Central memory CD8-positive, alpha-beta T cell (primary cell): ENCODE measurements at regions not wholly inside any gene's neighbourhood (a gene's known extent, or its start where the extent isn't known, plus 50 kb on each side); places are given as distances from the start of the nearest gene placed in this dataset.

ENCODE experiments used
- ATAC-seq: fragments of 150-1000 bp; cut with Tn5 transposase; replicated peaks from 2 replicates; pipeline ENCODE4 v1.10.0; 2022; ENCODE audit warnings: mild to moderate bottlenecking, moderate FRiP score, moderate number of reproducible peaks; ENCODE audit not compliant: poor library complexity, severe bottlenecking; ENCODE audit errors: extremely low read depth
- DNase-seq, 2 donors: peaks; one replicate each; pipeline ENCODE4 v3.0.0; 2021; ENCODE audit warnings: low spot score in 2 of 2
- H3K27ac Mint-ChIP-seq: one replicate; pipeline ENCODE4 v1.8.0; 2022; ENCODE audit warnings: low read depth, mild to moderate bottlenecking, moderate library complexity, mixed read lengths
- H3K27me3 Mint-ChIP-seq: one replicate; pipeline ENCODE4 v1.8.0; 2022; ENCODE audit warnings: mixed read lengths
- H3K36me3 Mint-ChIP-seq: one replicate; pipeline ENCODE4 v1.8.0; 2022; ENCODE audit warnings: mild to moderate bottlenecking, moderate library complexity, mixed read lengths; ENCODE audit not compliant: insufficient read depth
- H3K4me1 Mint-ChIP-seq: one replicate; pipeline ENCODE4 v1.8.0; 2022; ENCODE audit warnings: mixed read lengths
- H3K4me3 Mint-ChIP-seq: one replicate; pipeline ENCODE4 v1.8.0; 2022; ENCODE audit warnings: mild to moderate bottlenecking, moderate library complexity, mixed read lengths
- H3K9me3 Mint-ChIP-seq: one replicate; pipeline ENCODE4 v1.8.0; 2022; ENCODE audit warnings: mixed read lengths

DNA sequence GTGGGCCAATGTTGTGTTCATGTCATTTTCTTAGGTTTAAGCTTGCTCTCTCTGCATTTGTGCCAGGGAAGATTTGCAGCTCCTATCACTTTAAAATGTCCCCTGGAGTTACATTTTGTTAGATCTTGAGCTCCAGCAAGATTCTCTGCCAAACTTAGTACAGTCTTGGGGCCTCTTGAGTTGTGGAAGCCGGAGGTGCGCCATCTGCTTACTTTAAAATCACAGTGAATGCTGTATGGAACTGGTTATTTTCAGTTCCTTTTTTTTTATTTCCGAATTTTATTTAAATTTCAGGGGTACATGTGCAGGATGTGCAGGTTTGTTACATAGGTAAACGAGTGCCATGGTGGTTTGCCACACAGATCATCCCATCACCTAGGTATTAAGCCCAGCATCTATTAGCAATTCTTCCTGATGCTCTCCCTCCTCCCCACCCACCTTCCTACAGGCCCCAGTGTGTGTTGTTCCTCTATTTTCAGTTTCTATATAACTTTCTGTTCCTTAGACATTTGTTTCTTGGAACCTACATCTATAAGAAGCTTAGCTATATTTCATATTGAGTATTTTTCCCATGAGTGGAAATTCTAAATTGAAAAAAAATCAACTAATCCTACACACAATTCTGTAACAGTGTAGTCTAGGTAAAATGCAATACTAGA is 114.4 kb upstream of the CREB5 start:
- Mint-ChIP-seq H3K36me3 (no peaks in the 10 kb centered on the region), H3K9me3 (no peaks in the 10 kb centered on the region), H3K27ac (no peak overlapping the region), H3K27me3 (peaks cover 10% of the 10 kb centered on the region), H3K4me3 (no peak overlapping the region), H3K4me1 (peaks cover 2% of the 10 kb centered on the region)
- ATAC-seq = no peak
- no peak for DNase-seq

DNA sequence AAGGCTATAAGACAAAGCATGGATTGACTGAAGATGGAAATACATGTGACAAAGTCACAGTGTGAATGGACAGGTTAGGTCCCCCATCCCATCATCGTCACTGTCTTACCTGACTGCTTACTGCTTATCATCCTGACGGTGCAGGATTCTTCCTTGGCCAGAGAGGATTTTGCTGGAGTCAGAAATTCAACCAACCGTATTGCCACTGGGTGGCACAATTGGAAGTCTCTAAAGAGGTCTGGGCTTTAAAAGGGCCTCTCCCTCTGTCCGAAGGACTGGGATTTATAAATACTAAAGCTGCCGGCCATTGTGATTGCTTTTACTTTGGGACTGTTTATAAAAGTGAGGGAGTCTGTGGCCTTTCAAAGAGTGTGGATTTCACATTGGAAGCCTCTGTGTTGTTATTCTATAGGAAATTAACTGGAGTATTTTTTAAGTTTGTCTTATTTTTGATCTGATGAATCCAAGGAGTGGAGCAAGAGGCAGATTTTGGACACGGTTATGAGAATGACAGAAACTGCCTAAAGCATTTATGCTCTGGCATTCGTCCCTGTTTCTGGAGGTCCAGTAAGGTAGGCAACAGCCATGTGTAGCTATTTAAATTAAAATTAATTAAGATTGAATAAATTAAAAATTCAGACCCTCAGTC is 113.3 kb upstream of the CREB5 start:
- ATAC-seq = no peak

DNA sequence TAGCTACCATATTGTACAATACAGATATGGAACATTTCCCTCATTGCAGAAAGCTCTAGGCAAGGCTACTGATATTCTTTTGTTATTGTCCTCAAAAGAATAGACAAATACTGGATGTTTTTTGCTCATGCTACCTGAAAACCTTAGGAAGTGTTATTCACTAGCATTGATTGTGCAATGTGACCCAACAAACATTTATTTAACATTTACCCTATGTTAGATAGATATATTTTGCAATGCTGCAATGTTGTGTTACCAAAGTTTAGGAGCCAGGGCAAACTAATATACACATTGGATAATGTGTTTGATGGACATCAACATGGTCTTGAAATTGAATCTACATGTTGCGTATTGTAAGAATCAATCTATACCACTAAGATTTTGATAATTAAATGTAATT is 112.8 kb upstream of the CREB5 start:
- no peak overlapping the region for H3K27ac Mint-ChIP-seq
- no peak for DNase-seq
- H3K36me3 Mint-ChIP-seq = no peaks in the 10 kb centered on the region
- H3K4me1 Mint-ChIP-seq = no peaks in the 10 kb centered on the region
- no peaks in the 10 kb centered on the region for H3K9me3 Mint-ChIP-seq
- peaks cover 1% of the 10 kb centered on the region for H3K27me3 Mint-ChIP-seq
- ATAC-seq = no peak
- no peak overlapping the region for H3K4me3 Mint-ChIP-seq

More for the DNA sequence above, 113.3 kb upstream of the CREB5 start:
- no peak overlapping the region for H3K4me3 Mint-ChIP-seq
- H3K27me3 Mint-ChIP-seq = peaks cover 7% of the 10 kb centered on the region
- no peaks in the 10 kb centered on the region for H3K4me1 Mint-ChIP-seq
- no peak overlapping the region for H3K27ac Mint-ChIP-seq
- no peak for DNase-seq
- H3K36me3 Mint-ChIP-seq = no peaks in the 10 kb centered on the region
- no peaks in the 10 kb centered on the region for H3K9me3 Mint-ChIP-seq

DNA sequence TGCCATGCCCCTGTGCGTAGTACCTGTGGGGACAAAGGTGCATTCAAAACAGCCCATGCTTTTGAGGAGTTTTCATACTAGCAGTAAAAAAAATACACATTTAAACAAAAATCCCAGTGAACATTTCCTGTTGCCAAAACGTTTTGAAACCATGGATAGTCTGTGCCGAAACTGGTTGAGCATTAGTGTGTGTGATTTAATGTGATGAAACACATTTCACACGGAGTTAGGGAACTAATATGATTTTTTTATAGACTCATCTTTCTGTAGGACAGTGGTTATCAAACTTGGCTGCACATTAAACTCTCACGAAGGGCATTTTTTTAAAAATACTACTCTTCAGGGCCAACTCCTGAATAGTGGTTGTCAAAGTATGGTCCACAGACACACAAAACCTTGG is 111.8 kb upstream of the CREB5 start:
- Mint-ChIP-seq H3K9me3 (no peaks in the 10 kb centered on the region), H3K36me3 (no peaks in the 10 kb centered on the region), H3K4me1 (no peaks in the 10 kb centered on the region), H3K4me3 (no peak overlapping the region), H3K27me3 (no peaks in the 10 kb centered on the region), H3K27ac (no peak overlapping the region)
- ATAC-seq = no peak
- DNase-seq = no peak

DNA sequence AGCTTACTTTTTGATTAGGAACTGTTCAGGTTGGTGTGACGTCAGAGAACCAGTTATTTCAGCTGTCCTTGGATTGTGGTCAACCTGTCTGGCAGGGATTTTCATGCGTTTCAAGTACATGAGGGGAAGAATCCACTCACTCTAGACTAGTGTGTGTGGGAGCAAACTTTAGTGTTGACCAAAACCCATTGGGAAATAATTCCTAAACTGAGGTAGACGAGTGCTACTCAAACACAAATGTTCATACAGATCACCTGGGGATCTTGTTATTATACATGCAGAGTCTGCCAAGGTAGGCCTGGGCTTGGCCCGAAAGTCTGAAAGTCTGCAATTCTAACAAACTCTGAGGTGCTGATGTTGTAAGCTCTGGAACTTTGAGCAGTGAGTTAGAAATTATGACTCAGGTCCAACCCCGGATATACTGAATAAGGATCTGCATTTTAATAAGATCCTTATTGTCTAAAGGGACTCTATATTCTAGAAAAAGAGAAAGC is 111.1 kb upstream of the CREB5 start:
- H3K27ac Mint-ChIP-seq = no peak overlapping the region
- ATAC-seq = no peak
- no peaks in the 10 kb centered on the region for H3K27me3 Mint-ChIP-seq
- H3K9me3 Mint-ChIP-seq = no peaks in the 10 kb centered on the region
- no peaks in the 10 kb centered on the region for H3K4me1 Mint-ChIP-seq
- DNase-seq = no peak
- H3K4me3 Mint-ChIP-seq = no peak overlapping the region
- H3K36me3 Mint-ChIP-seq = no peaks in the 10 kb centered on the region

DNA sequence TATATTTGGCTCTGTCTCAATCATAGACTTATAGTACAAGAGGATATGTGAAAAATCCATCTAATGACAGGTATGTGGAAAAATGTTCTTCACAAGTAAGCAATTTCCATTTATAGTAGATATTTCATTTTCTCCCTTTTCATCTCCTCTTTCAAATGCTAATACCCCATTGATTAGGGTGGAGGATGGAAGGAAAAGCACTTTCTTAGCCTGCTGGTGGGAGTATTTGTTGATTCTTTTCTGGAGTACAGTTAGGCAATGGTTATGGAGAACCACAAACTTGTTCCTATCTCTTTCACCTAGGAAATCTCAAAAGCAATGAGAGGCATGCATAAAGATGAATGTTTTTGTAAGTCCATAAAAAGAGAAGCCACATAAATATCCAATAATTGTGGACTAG is 108.0 kb upstream of the CREB5 start:
- DNase-seq = no peak
- no peaks in the 10 kb centered on the region for H3K36me3 Mint-ChIP-seq
- H3K4me3 Mint-ChIP-seq = no peak overlapping the region
- ATAC-seq = no peak
- peaks cover 1% of the 10 kb centered on the region for H3K27me3 Mint-ChIP-seq
- H3K9me3 Mint-ChIP-seq = no peaks in the 10 kb centered on the region
- H3K27ac Mint-ChIP-seq = no peak overlapping the region
- no peaks in the 10 kb centered on the region for H3K4me1 Mint-ChIP-seq

DNA sequence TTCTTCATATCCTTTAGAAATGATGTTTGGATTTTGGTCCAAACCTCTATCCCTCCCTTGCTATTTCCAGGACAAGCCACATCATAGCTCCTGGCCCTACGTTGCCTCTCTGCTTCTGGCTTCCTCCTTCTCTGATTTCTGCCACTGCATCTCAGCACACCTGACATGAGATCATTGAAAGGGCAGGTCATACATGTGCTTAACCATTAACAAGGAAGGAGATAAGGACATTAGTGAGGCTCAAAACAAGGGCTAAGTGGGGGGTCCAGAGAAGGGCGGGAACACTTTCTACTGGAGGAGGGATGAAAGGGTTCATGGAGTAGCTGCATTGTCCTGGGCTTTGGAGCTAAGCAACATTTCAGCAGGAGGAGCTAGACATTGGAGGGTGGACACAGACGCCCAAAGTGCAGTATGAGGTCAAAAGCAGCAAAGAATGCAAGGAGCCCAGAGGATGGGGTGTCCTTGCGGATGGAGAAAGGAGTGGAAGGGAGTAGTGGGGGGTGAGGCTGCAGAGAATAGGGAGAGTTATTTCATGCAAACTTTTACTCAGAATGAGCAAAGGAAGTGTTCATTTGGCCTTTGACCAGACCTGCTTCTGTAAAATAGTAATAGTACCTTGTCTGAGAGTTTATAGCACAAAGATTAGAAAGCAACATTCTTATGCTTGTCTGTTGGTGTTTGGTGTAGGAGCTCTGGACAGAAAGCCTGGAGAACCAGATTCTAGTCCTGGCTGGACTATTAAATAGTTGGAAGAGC is 102.4 kb upstream of the CREB5 start:
- Mint-ChIP-seq H3K27ac (no peak overlapping the region), H3K4me3 (no peak overlapping the region), H3K27me3 (peaks cover 44% of the 10 kb centered on the region), H3K36me3 (no peaks in the 10 kb centered on the region), H3K4me1 (no peaks in the 10 kb centered on the region), H3K9me3 (no peaks in the 10 kb centered on the region)
- ATAC-seq (no peak), DNase-seq (no peak)

DNA sequence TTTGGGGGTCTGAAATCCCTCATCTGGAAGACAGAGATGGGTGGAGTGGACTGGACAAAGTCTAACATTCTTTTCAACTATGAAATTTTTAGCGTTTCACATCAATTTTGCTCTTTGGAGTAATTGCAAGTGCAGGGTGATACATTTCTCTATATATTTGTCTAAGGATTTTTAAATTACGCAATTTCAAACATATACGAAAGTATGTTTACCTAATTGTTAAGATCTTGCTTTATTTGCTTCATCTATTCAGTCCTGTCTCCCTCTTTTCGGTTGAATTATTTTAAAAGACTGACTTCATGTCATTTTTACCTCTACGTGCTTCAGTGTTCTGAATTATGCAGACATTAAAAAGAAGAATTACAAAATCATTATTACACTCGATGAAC is 101.9 kb upstream of the CREB5 start:
- Mint-ChIP-seq H3K27me3 (peaks cover 48% of the 10 kb centered on the region), H3K4me3 (no peak overlapping the region), H3K4me1 (peaks cover 2% of the 10 kb centered on the region), H3K9me3 (no peaks in the 10 kb centered on the region), H3K36me3 (no peaks in the 10 kb centered on the region), H3K27ac (no peak overlapping the region)
- DNase-seq (no peak), ATAC-seq (no peak)

DNA sequence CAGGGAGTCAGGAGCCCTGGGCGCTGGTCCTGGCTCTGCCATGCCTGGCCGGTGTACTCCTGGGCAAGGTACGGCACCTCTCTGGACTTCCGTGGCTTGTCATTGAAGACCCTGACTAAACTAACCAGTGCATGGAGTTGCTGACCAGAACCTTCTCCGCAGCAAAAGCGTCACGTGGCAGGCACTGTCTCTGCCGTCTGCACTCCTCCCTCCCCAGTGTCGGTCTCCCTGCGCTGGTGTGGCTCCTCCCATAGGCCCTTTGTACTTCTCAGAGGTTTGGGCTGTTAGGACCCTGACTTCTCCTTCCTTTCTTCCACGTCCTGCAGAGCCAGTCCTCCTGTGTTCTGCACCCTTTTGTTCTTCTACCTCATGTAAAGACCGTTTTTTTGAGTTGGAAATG is 100.6 kb upstream of the CREB5 start:
- H3K4me3 Mint-ChIP-seq = no peak overlapping the region
- ATAC-seq (no peak), DNase-seq (no peak)
- no peaks in the 10 kb centered on the region for H3K9me3 Mint-ChIP-seq
- no peaks in the 10 kb centered on the region for H3K36me3 Mint-ChIP-seq
- peaks cover 58% of the 10 kb centered on the region for H3K27me3 Mint-ChIP-seq
- peaks cover 5% of the 10 kb centered on the region for H3K4me1 Mint-ChIP-seq
- no peak overlapping the region for H3K27ac Mint-ChIP-seq

DNA sequence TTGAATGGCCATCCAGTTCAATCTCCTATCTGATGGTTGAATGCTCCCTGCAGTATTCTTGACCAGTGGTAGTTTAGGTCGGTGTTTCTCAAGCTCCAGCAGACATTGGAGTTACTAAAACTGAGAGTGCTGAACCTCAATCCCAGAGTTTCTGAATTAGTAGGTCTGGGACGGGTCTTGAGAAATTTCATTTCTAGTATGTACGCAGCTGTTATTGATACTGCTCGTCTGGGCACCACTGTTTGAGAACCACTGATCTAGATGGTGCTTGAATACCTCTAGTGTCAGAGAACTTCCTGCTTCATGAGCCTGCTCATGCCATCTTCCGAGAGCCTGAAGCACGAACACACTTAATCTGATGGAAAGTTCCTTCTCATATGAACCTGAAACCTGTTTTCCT is 99.4 kb upstream of the CREB5 start:
- H3K4me1 Mint-ChIP-seq = peaks cover 5% of the 10 kb centered on the region
- no peak overlapping the region for H3K4me3 Mint-ChIP-seq
- peaks cover 58% of the 10 kb centered on the region for H3K27me3 Mint-ChIP-seq
- DNase-seq (no peak), ATAC-seq (no peak)
- no peaks in the 10 kb centered on the region for H3K9me3 Mint-ChIP-seq
- no peaks in the 10 kb centered on the region for H3K36me3 Mint-ChIP-seq
- H3K27ac Mint-ChIP-seq = no peak overlapping the region

DNA sequence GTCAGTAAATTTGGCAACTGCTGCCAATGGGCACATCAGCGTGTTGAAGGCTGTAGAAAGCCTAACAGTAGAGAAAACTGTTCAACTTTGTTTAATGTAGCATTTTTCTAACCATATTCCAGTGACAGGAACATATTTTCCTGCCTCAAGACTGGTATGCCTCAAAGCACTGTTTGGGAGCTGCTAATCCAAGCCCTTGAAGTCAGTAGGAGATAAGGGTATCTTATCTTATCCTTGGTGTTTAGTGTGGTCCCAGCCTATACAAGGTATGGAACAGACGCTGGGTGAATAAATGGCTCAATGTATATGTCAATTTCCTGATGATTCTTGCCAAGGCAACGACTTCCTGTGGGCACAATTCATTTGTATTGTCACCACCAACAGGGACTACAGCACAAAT is 97.5 kb upstream of the CREB5 start:
- no peak for ATAC-seq
- no peak for DNase-seq
- Mint-ChIP-seq H3K27ac (no peak overlapping the region), H3K4me1 (peaks cover 5% of the 10 kb centered on the region), H3K36me3 (no peaks in the 10 kb centered on the region), H3K9me3 (no peaks in the 10 kb centered on the region), H3K27me3 (peaks cover 52% of the 10 kb centered on the region), H3K4me3 (no peak overlapping the region)

DNA sequence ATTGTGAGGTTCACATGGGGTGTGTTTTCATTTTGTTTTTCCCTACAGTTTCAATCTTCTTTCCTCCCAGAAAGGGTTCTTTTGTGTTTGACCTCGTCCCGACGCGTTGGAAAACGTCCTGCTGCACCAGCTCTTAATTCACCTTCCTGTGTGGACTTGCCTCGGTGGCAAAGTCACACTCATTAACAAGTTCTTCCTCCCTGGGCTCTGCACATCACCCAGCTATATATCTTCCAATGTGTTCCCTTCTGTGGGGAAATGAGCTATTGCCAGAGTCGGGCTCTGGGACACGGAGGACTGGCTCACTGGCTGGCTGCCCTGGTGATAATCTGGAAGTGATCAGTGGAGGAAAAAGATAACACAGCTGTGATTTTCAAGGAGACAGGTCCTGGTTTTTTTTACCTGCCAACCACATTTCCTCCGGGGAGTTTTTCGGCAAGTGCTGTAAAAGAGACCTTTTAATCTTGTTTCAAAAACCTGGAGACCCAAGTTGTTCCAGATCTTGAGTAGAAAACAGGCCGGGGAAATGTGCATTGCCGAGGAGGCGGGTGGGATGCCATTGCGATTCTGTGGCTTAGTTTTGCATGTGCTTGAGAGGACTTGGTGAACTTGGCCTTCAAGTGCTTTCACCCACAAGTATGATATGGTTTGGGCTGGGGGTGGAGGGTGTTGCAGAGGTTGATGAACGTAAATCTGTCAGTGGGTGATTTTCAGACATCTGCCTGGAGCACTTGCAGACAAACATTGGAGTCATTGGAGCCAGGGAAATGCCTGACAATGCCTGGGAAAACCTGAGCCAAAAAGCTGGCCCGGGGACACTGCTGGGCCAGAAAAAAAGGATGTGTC is 96.5 kb upstream of the CREB5 start:
- Mint-ChIP-seq H3K27me3 (peaks cover 43% of the 10 kb centered on the region), H3K4me3 (no peak overlapping the region), H3K27ac (no peak overlapping the region), H3K9me3 (no peaks in the 10 kb centered on the region), H3K4me1 (peaks cover 5% of the 10 kb centered on the region), H3K36me3 (no peaks in the 10 kb centered on the region)
- no peak for DNase-seq
- ATAC-seq = no peak
